Muscle layer of duodenum (tissue), 2 donors: ENCODE measurements at regions not wholly inside any gene's neighbourhood (a gene's known extent, or its start where the extent isn't known, plus 50 kb on each side); places are given as distances from the start of the nearest gene placed in this dataset.

ENCODE experiments used
- H3K27ac ChIP-seq: one replicate; pipeline ENCODE4 v1.7.0; 2013; ENCODE audit warnings: mild to moderate bottlenecking, low read length
- H3K27me3 ChIP-seq: one replicate; pipeline ENCODE4 v1.7.0; 2013; ENCODE audit warnings: low read depth, mild to moderate bottlenecking, control low read depth, low read length
- H3K36me3 ChIP-seq, 2 donors: one replicate each; pipeline ENCODE4 v1.7.0; 2013; ENCODE audit warnings: low read length in 2 of 2, control low read depth in 1 of 2, mild to moderate bottlenecking in 1 of 2; ENCODE audit not compliant: insufficient read depth in 2 of 2, control insufficient read depth in 1 of 2
- H3K4me1 ChIP-seq, 2 donors: one replicate each; pipeline ENCODE4 v1.7.0; 2013; ENCODE audit warnings: low read length in 2 of 2, mild to moderate bottlenecking in 2 of 2, control low read depth in 1 of 2, moderate library complexity in 1 of 2; ENCODE audit not compliant: insufficient read depth in 2 of 2, control insufficient read depth in 1 of 2
- H3K4me3 ChIP-seq, 2 donors: one replicate each; pipeline ENCODE4 v1.7.0; 2013; ENCODE audit warnings: low read length in 2 of 2, low read depth in 1 of 2, mild to moderate bottlenecking in 1 of 2
- H3K9me3 ChIP-seq, 2 donors: one replicate each; pipeline ENCODE4 v1.7.0; 2013; ENCODE audit warnings: low read length in 2 of 2, control low read depth in 1 of 2, mild to moderate bottlenecking in 1 of 2; ENCODE audit not compliant: control insufficient read depth in 1 of 2
- donor health status: healthy.

DNA sequence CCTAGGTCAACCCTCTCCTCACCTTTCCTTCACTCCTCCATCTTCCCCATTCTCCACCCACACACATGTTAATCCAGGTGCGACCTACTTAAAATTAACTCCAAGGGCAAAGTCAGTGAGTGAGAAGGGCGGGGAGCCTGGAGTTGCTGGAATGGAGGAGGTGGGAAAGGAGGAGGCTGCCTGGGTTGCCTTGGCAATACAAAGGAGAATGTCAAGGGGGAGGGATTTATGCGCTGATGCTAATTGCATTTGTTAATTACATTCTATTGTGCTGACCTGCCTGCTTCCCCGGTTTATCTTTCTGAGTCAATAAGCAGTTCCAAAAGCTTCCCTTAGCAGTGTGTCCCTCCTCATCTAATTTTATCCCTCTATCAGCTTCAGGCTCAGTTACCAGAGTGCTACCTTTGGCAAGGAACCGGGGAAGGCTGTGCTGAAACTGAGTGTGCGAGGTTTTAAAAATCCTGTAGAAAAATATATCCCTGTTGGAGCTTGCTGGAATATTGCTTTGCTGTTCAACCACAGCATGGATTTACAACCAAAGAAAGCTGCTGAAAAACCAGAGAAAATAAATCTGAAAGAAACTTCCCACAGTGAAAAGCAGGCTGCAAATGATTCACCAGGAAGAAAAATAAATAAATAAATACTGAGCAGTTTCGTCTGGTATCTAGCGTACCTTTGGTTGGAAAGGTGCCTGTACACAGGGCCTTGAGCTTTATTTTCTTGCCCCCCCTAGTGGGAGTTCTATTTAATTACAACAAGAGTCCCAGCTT is 113.2 kb upstream of the DGKB start:
- peak overlapping the region in 1 of 2 donors; percentile 43 for H3K4me3 ChIP-seq
- H3K36me3 ChIP-seq, result no peaks in the 10 kb centered on the region
- no peak overlapping the region for H3K27ac ChIP-seq
- H3K9me3 ChIP-seq, result no peaks in the 10 kb centered on the region
- H3K4me1 ChIP-seq, result no peaks in the 10 kb centered on the region
- no peaks in the 10 kb centered on the region for H3K27me3 ChIP-seq

DNA sequence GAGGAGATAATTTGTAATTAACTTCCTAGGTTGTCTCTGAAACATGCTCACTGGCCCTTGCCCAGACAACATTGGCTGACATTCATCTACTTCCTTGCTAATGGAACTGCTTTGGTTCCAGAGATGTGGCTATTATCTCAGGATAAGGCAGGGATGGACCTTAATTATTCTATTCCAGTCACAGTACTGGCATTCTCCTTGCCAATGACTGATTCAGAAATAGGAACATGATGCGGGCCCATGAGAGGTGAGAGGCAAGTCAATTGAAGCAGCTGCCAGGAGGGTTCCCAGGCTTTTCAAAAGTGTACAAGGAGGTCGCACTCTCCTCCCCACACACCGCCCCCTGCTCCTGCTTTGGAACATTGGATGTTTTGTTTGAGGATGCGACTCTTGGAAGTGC is 109.6 kb upstream of the DGKB start:
- H3K36me3 ChIP-seq, result no peaks in the 10 kb centered on the region
- H3K4me1 ChIP-seq, result no peaks in the 10 kb centered on the region
- H3K9me3 ChIP-seq, result no peaks in the 10 kb centered on the region
- H3K27me3 ChIP-seq, result no peaks in the 10 kb centered on the region
- no peak overlapping the region for H3K4me3 ChIP-seq
- no peak overlapping the region for H3K27ac ChIP-seq

DNA sequence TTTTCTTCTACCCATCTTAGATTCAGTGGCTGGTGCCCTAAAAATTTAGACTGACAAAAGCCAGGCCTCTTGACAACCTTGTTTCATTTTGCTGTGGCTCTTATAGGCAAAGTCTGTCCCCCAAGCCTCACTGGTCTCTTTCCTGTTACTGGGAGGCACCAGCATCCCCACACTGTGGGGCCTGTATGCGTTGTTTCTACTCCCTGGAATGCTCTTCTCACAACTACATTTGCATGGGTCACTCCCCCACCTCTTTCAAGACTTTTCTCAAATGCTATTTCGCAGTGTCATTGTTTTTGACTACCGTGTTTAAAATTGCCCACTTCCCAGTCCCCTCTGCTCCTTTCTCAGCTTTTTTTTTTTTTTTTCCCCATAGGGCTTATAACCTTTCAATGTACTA is 108.7 kb upstream of the DGKB start:
- H3K27me3 ChIP-seq, result no peaks in the 10 kb centered on the region
- H3K4me3 ChIP-seq, result no peak overlapping the region
- H3K36me3 ChIP-seq, result no peaks in the 10 kb centered on the region
- no peak overlapping the region for H3K27ac ChIP-seq
- H3K4me1 ChIP-seq, result no peaks in the 10 kb centered on the region
- H3K9me3 ChIP-seq, result no peaks in the 10 kb centered on the region

DNA sequence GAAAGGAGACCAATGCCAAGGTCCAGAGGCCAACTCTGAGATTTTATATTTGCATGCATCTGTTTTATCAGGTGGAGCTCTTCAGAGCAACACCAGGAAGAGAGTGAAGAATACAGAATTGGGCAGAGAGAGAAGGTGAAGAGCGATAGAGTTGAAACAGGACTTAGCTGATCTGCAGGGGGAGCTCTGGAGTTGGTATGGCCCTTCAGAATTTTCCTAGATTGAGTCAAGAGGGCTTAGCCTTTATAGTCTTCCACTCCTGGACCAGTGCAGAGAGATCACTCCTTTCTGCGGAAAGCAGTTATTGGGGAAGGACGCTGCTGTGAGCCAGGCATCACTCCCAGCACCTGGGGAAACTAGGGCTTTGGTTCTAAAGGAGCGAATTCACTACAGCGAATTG is 105.0 kb upstream of the DGKB start:
- no peaks in the 10 kb centered on the region for H3K36me3 ChIP-seq
- H3K4me1 ChIP-seq, result no peaks in the 10 kb centered on the region
- H3K27ac ChIP-seq, result no peak overlapping the region
- H3K9me3 ChIP-seq, result no peaks in the 10 kb centered on the region
- no peaks in the 10 kb centered on the region for H3K27me3 ChIP-seq
- no peak overlapping the region for H3K4me3 ChIP-seq

DNA sequence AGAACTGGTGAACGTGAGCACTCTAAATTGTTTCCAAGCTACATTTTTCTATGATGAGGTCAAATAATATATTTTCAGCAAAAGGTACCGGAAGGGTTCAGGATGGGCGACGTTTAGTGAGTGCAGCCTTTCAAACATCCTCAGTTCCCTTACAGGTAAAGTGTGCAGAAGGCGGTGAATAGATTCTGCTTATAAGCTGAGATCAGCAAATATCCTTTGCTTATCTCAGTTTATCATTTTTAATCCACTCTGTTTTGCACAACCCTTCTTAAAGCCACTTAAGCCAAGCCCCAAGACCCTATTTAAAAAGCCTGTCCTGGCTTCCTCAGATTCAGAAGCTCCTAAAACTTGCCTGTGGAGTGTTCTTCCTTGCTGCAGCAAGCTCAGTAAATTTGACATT is 103.1 kb upstream of the DGKB start:
- Histone ChIP-seq H3K4me3 (no peak overlapping the region), H3K27me3 (no peaks in the 10 kb centered on the region), H3K4me1 (no peaks in the 10 kb centered on the region)

DNA sequence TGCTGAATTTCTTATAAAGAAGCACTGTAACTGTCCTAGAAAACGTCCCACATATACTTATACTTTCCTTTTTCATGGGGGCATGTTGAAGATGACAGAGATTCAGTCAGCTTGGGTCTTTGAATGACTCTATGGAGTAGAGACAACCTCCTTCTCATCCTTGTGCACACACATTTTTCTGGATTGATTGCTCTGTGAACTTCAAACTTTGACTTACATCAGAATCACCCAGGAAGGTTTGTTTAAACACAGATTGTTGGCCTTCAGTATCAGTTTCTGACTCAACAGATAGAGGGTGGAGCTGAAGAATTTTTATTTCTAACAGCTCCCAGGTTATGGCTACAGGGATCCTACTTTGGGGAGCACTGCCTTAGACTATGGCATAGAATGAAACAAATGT is 97.6 kb upstream of the DGKB start:
- no peak overlapping the region for H3K4me3 ChIP-seq
- H3K27me3 ChIP-seq, result no peaks in the 10 kb centered on the region
- no peaks in the 10 kb centered on the region for H3K36me3 ChIP-seq
- no peak overlapping the region for H3K27ac ChIP-seq
- H3K9me3 ChIP-seq, result no peaks in the 10 kb centered on the region
- H3K4me1 ChIP-seq, result no peaks in the 10 kb centered on the region

More for the DNA sequence above, 103.1 kb upstream of the DGKB start:
- H3K36me3 ChIP-seq, result no peaks in the 10 kb centered on the region
- no peak overlapping the region for H3K27ac ChIP-seq
- no peaks in the 10 kb centered on the region for H3K9me3 ChIP-seq

DNA sequence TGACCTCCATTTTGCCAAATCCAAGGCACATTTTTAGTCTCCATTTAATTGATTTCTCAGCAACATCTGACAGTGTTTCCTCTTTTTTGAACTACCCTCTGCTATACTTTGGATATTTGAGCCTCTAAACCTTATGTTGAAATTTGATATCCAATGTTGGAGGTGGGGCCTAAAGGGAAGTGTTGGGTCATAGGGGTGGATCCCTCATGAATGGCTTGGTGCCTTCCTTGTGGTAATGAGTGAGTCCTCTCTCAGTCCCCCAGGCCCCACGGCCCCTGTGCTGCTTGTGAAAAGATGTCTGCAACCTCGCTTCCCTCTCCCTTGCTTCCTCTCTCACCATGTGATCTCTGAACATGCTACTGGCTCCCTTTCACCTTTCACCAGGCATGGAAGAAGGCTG is 96.8 kb upstream of the DGKB start:
- no peaks in the 10 kb centered on the region for H3K36me3 ChIP-seq
- H3K9me3 ChIP-seq, result no peaks in the 10 kb centered on the region
- no peak overlapping the region for H3K27ac ChIP-seq
- H3K4me3 ChIP-seq, result no peak overlapping the region
- H3K27me3 ChIP-seq, result no peaks in the 10 kb centered on the region
- no peaks in the 10 kb centered on the region for H3K4me1 ChIP-seq

DNA sequence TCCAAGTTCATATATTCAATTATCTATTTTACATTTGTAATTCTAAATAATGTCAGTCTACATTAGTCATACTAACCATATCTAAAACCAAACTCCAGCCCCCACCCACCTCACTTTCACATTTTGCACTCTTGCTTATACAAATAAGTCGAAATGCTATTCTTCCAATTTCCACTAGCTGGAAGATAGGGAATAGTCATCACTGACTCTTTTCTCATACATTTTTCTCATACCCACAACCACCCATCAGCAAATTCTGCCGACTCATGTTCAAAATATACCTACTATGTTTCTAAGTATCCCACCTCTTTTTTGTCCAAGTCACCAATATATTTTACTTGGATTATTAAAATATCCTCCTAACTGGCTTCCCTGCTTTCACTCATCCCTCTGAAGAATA is 93.2 kb upstream of the DGKB start:
- no peaks in the 10 kb centered on the region for H3K4me1 ChIP-seq
- no peaks in the 10 kb centered on the region for H3K36me3 ChIP-seq
- no peak overlapping the region for H3K4me3 ChIP-seq
- no peaks in the 10 kb centered on the region for H3K9me3 ChIP-seq
- no peak overlapping the region for H3K27ac ChIP-seq
- H3K27me3 ChIP-seq, result no peaks in the 10 kb centered on the region

DNA sequence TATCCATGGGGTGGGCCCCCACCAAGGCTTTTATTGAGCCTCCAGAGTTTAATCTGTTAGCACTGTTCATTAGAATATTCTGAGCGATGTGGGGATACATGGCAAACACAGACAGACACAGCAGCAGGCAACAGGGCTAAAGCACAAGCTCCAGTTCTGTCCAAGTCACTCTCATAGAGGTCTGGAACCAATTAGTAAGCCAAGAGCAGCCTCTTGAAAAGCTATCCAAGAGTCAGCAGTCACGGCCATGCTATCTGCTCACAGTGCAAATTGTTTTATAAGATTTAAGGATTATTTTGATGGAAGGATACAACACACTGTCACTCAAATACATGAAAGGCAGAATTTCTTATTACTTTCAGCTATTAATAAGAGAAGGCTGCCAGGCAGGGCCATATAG is 86.4 kb upstream of the DGKB start:
- Histone ChIP-seq H3K36me3 (no peaks in the 10 kb centered on the region), H3K27ac (no peak overlapping the region), H3K9me3 (no peaks in the 10 kb centered on the region), H3K4me3 (no peak overlapping the region), H3K27me3 (no peaks in the 10 kb centered on the region), H3K4me1 (no peaks in the 10 kb centered on the region)

DNA sequence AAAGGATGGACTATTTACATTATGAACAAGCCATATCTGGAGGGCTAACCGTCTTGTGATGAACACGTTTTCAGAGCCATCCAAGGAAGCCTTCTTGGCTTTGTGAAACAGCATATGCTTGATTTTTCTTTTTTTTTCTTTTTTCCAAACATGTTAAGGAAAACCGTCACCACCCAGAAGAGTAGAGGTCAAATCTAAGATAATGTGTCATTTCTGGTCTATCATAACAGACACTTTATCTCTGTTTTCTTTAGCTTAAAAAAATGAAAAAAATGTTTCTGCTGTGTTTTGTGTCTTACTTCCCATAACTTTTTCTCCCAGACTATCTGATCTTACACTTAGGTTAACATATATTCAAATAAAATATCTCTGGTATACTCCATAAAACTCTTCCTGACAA is 76.1 kb upstream of the DGKB start:
- no peaks in the 10 kb centered on the region for H3K4me1 ChIP-seq
- no peak overlapping the region for H3K4me3 ChIP-seq
- no peak overlapping the region for H3K27ac ChIP-seq
- H3K9me3 ChIP-seq, result no peaks in the 10 kb centered on the region
- H3K36me3 ChIP-seq, result no peaks in the 10 kb centered on the region
- H3K27me3 ChIP-seq, result no peaks in the 10 kb centered on the region

DNA sequence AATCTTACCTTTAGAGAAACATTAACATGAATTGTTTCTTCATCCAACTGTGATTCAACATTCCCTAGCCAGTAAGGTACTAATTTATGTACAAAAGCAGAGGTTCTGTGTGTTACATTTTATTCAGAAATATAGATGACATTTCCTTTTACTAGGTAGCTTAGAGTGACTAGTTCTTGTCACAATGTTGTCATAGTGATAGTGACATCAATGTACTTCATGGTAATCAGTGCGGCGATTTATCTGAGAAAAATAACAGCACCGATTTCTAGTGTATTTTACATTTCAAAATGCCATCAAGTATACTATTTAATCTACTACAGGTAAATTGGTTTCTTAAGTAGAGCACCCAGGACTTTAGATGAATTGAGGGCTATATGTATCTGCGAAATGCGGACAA is 72.1 kb upstream of the DGKB start:
- H3K4me1 ChIP-seq, result no peaks in the 10 kb centered on the region
- H3K27ac ChIP-seq, result no peak overlapping the region
- no peaks in the 10 kb centered on the region for H3K27me3 ChIP-seq
- no peaks in the 10 kb centered on the region for H3K9me3 ChIP-seq
- H3K4me3 ChIP-seq, result no peak overlapping the region
- no peaks in the 10 kb centered on the region for H3K36me3 ChIP-seq

DNA sequence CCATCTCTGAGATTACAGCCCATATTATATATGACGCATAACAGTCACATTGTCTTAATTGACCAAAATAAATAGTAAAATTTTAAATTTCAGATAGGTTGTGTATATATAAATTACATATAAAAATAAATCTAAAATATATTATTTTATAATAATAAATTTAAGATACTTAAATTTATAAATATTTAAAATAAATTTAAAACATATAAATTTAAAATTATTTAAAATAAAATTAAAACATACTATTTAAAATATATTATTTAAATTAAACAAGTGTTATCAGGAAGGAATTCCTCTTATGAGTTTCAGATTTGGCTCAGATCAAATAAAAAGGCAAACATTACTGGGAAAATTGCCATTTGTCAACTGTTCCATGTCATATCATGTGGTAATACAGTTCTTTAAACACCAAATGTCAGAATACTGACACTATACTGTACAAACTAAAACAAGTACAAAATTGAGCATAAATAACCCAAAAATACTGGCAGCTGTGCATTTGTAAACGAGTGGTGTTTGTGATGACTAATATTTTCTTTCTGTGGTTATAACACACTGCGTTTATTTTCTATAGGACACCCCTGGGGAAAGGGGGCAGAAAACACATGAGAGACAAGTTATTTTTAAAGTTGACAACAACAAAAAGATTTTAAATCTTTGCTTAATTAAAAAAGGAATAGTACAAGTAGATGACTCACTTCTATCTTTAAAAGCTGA is 71.3 kb upstream of the DGKB start:
- no peak overlapping the region for H3K4me3 ChIP-seq
- H3K27me3 ChIP-seq, result no peaks in the 10 kb centered on the region
- H3K27ac ChIP-seq, result no peak overlapping the region

More for the DNA sequence above, 71.3 kb upstream of the DGKB start:
- Histone ChIP-seq H3K36me3 (no peaks in the 10 kb centered on the region), H3K4me1 (no peaks in the 10 kb centered on the region), H3K9me3 (no peaks in the 10 kb centered on the region)
